ENCODE measurements at regions not wholly inside any gene's neighbourhood (a gene's known extent, or its start where the extent isn't known, plus 50 kb on each side); places are given as distances from the start of the nearest gene placed in this dataset.

DNA sequence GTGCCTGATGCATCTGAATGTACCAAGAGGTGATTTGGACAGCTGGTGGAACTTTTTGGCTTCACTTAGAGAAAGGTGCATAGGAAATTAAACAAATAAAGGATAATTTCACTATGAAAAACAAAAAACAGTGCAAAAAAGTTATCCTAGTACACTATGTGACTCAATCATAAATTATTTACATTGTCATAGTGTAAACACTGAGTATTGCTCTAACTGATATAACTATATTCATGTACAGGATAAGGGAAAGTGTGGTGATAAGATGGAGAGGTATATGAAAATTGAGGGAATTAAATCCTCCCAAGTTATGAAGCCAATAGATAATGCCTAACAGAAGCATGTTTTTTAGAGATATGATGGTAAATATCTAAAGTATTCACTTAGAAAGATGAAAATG is 50.2 kb upstream of the CPNE4 start:
- H2BK5ac ChIP-seq (ENCODE audit: low read length): no peak overlapping the region
- no peak overlapping the region for H3K56ac ChIP-seq (ENCODE audit: low read length)
- H3K79me2 ChIP-seq (ENCODE audit: control insufficient read depth, insufficient read depth, low read length): no peaks in the 10 kb centered on the region
- no peaks in the 10 kb centered on the region for H3K4me1 ChIP-seq (ENCODE audit: control insufficient read depth, low read depth, low read length)
- no peaks in the 10 kb centered on the region for H3K27me3 ChIP-seq (ENCODE audit: insufficient read depth, low read length, poor library complexity)
- no peak for DNase-seq
- H3K4me3 ChIP-seq (ENCODE audit: low read length): no peak overlapping the region
- no peak overlapping the region for H3K9ac ChIP-seq (ENCODE audit: low read length)
- H3K23ac ChIP-seq (ENCODE audit: low read length): no peak overlapping the region
- H4K8ac ChIP-seq (ENCODE audit: low read depth, low read length): no peak overlapping the region
- H3K4me2 ChIP-seq (ENCODE audit: low read length): no peak overlapping the region
- no peak overlapping the region for H4K5ac ChIP-seq (ENCODE audit: low read length)
- no peak overlapping the region for H3K27ac ChIP-seq (ENCODE audit: low read depth, low read length)
- H3K4ac ChIP-seq (ENCODE audit: low read depth, low read length): no peak overlapping the region
- no peaks in the 10 kb centered on the region for H3K36me3 ChIP-seq (ENCODE audit: control insufficient read depth, insufficient read depth, low read length)
- no peak overlapping the region for H3K18ac ChIP-seq (ENCODE audit: low read length)
- H2AK5ac ChIP-seq (ENCODE audit: low read length): no peak overlapping the region
- no peak overlapping the region for H2BK120ac ChIP-seq (ENCODE audit: low read depth, low read length)
- H3K79me1 ChIP-seq (ENCODE audit: low read length): no peaks in the 10 kb centered on the region
- H2BK15ac ChIP-seq (replicated peaks; ENCODE audit: low read depth): no peak overlapping the region

- no peak for DNase-seq
- H4K8ac ChIP-seq (ENCODE audit: low read depth, low read length): no peak overlapping the region
- no peaks in the 10 kb centered on the region for H3K79me1 ChIP-seq (ENCODE audit: low read length)
- no peak overlapping the region for H3K27ac ChIP-seq (ENCODE audit: low read depth, low read length)
- H3K36me3 ChIP-seq (ENCODE audit: control insufficient read depth, insufficient read depth, low read length): no peaks in the 10 kb centered on the region
- no peak overlapping the region for H2AK5ac ChIP-seq (ENCODE audit: low read length)
- no peak overlapping the region for H3K4me3 ChIP-seq (ENCODE audit: low read length)
- H2BK120ac ChIP-seq (ENCODE audit: low read depth, low read length): no peak overlapping the region
- H3K79me2 ChIP-seq (ENCODE audit: control insufficient read depth, insufficient read depth, low read length): no peaks in the 10 kb centered on the region
- H4K5ac ChIP-seq (ENCODE audit: low read length): no peak overlapping the region
- no peak overlapping the region for H3K4me2 ChIP-seq (ENCODE audit: low read length)
- no CpG with 5 or more reads among the region's 1 CpG for WGBS (ENCODE audit: extremely low coverage, insufficient coverage, low lambda C conversion rate)
- H3K27me3 ChIP-seq (ENCODE audit: insufficient read depth, low read length, poor library complexity): no peaks in the 10 kb centered on the region
- no peaks in the 10 kb centered on the region for H3K4me1 ChIP-seq (ENCODE audit: control insufficient read depth, low read depth, low read length)
- H3K56ac ChIP-seq (ENCODE audit: low read length): no peak overlapping the region
- H2BK5ac ChIP-seq (ENCODE audit: low read length): no peak overlapping the region
- no peak overlapping the region for H3K9ac ChIP-seq (ENCODE audit: low read length)
- H3K23ac ChIP-seq (ENCODE audit: low read length): no peak overlapping the region
- H2BK15ac ChIP-seq (replicated peaks; ENCODE audit: low read depth): no peak overlapping the region
- no peak overlapping the region for H3K18ac ChIP-seq (ENCODE audit: low read length)
- H3K4ac ChIP-seq (ENCODE audit: low read depth, low read length): no peak overlapping the region
Observed at GRCh38 chr3:132087356-132087755, 52.5 kb upstream of the CPNE4 start.

DNA sequence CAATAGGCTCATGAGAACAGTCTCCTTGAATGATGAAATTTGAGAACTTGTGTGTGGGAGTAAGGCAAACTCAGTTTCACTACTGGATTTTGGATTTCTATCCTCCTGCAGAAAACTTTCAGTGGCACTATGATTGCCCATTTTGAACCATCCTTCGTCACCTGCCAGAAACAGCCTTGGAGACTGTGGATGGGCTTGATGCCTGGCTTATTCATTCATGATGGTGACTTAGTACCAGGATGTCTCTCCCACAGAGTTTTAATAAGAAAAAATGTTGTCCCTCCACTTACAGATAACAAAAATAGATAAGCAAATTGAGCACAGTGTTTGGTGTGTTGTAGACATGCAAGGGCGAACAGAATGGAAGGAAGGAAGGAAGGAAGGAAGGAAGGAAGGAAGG is 53.5 kb upstream of the CPNE4 start:
- no peak overlapping the region for H2BK15ac ChIP-seq (replicated peaks; ENCODE audit: low read depth)
- no peak overlapping the region for H3K4ac ChIP-seq (ENCODE audit: low read depth, low read length)
- H3K4me3 ChIP-seq (ENCODE audit: low read length): no peak overlapping the region
- H3K4me1 ChIP-seq (ENCODE audit: control insufficient read depth, low read depth, low read length): no peaks in the 10 kb centered on the region
- H3K79me2 ChIP-seq (ENCODE audit: control insufficient read depth, insufficient read depth, low read length): no peaks in the 10 kb centered on the region
- no peaks in the 10 kb centered on the region for H3K36me3 ChIP-seq (ENCODE audit: control insufficient read depth, insufficient read depth, low read length)
- H3K9ac ChIP-seq (ENCODE audit: low read length): no peak overlapping the region
- H3K18ac ChIP-seq (ENCODE audit: low read length): no peak overlapping the region
- no peaks in the 10 kb centered on the region for H3K79me1 ChIP-seq (ENCODE audit: low read length)
- no peak overlapping the region for H3K23ac ChIP-seq (ENCODE audit: low read length)
- no CpG with 5 or more reads among the region's 2 CpGs for WGBS (ENCODE audit: extremely low coverage, insufficient coverage, low lambda C conversion rate)
- H3K56ac ChIP-seq (ENCODE audit: low read length): no peak overlapping the region
- H3K4me2 ChIP-seq (ENCODE audit: low read length): no peak overlapping the region
- H4K5ac ChIP-seq (ENCODE audit: low read length): no peak overlapping the region
- H3K27me3 ChIP-seq (ENCODE audit: insufficient read depth, low read length, poor library complexity): no peaks in the 10 kb centered on the region
- H3K27ac ChIP-seq (ENCODE audit: low read depth, low read length): no peak overlapping the region
- no peak overlapping the region for H2AK5ac ChIP-seq (ENCODE audit: low read length)
- no peak for DNase-seq
- H2BK5ac ChIP-seq (ENCODE audit: low read length): no peak overlapping the region
- no peak overlapping the region for H4K8ac ChIP-seq (ENCODE audit: low read depth, low read length)
- no peak overlapping the region for H2BK120ac ChIP-seq (ENCODE audit: low read depth, low read length)

DNA sequence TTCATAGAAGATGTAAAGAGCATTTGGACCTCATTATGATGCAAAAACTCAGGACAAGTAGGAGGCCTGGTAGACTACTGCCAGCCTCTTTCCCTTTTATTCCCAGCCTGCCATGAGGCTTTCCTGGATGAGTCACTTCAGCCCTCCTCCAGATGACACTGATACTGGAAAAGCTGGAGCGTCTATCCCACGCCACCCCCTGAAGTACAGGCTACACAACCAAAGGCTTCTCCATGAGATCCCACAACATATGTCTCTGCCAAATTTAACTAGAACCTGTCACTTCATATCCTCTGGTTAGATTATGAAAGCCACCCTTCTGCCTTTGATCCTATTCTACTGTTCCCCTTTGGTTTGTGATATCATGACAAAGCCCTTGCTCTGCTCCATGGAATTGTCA is 56.1 kb upstream of the CPNE4 start:
- Histone ChIP-seq H2BK15ac (replicated peaks; ENCODE audit: low read depth) (no peak overlapping the region), H3K4me3 (ENCODE audit: low read length) (no peak overlapping the region), H3K4me2 (ENCODE audit: low read length) (no peak overlapping the region), H2BK120ac (ENCODE audit: low read depth, low read length) (no peak overlapping the region), H3K79me2 (ENCODE audit: control insufficient read depth, insufficient read depth, low read length) (no peaks in the 10 kb centered on the region), H3K36me3 (ENCODE audit: control insufficient read depth, insufficient read depth, low read length) (no peaks in the 10 kb centered on the region), H2AK5ac (ENCODE audit: low read length) (no peak overlapping the region), H4K8ac (ENCODE audit: low read depth, low read length) (no peak overlapping the region), H3K56ac (ENCODE audit: low read length) (no peak overlapping the region), H3K27me3 (ENCODE audit: insufficient read depth, low read length, poor library complexity) (no peaks in the 10 kb centered on the region), H3K4me1 (ENCODE audit: control insufficient read depth, low read depth, low read length) (no peaks in the 10 kb centered on the region), H4K5ac (ENCODE audit: low read length) (no peak overlapping the region), H3K18ac (ENCODE audit: low read length) (no peak overlapping the region), H3K79me1 (ENCODE audit: low read length) (no peaks in the 10 kb centered on the region), H3K27ac (ENCODE audit: low read depth, low read length) (no peak overlapping the region), H3K9ac (ENCODE audit: low read length) (no peak overlapping the region), H2BK5ac (ENCODE audit: low read length) (no peak overlapping the region), H3K4ac (ENCODE audit: low read depth, low read length) (no peak overlapping the region), H3K23ac (ENCODE audit: low read length) (no peak overlapping the region)
- DNase-seq: no peak
- WGBS (ENCODE audit: extremely low coverage, insufficient coverage, low lambda C conversion rate): no CpG with 5 or more reads among the region's 2 CpGs

GRCh38 chr3:132116601-132117000 is 81.8 kb upstream of the CPNE4 start:
- Histone ChIP-seq H2BK15ac (replicated peaks; ENCODE audit: low read depth) (no peak overlapping the region), H4K8ac (ENCODE audit: low read depth, low read length) (no peak overlapping the region), H3K4me2 (ENCODE audit: low read length) (no peak overlapping the region), H3K79me1 (ENCODE audit: low read length) (no peaks in the 10 kb centered on the region), H3K23ac (ENCODE audit: low read length) (no peak overlapping the region), H3K79me2 (ENCODE audit: control insufficient read depth, insufficient read depth, low read length) (no peaks in the 10 kb centered on the region), H3K4me1 (ENCODE audit: control insufficient read depth, low read depth, low read length) (no peaks in the 10 kb centered on the region), H3K36me3 (ENCODE audit: control insufficient read depth, insufficient read depth, low read length) (no peaks in the 10 kb centered on the region), H2BK5ac (ENCODE audit: low read length) (no peak overlapping the region), H3K4ac (ENCODE audit: low read depth, low read length) (no peak overlapping the region), H2AK5ac (ENCODE audit: low read length) (no peak overlapping the region), H4K5ac (ENCODE audit: low read length) (no peak overlapping the region), H3K9ac (ENCODE audit: low read length) (no peak overlapping the region), H3K4me3 (ENCODE audit: low read length) (no peak overlapping the region), H3K27ac (ENCODE audit: low read depth, low read length) (no peak overlapping the region), H3K18ac (ENCODE audit: low read length) (no peak overlapping the region), H3K56ac (ENCODE audit: low read length) (no peak overlapping the region), H3K27me3 (ENCODE audit: insufficient read depth, low read length, poor library complexity) (no peaks in the 10 kb centered on the region), H2BK120ac (ENCODE audit: low read depth, low read length) (no peak overlapping the region)
- no peak for DNase-seq
- WGBS (ENCODE audit: extremely low coverage, insufficient coverage, low lambda C conversion rate): no CpG with 5 or more reads among the region's 1 CpG

- H2BK120ac ChIP-seq (ENCODE audit: low read depth, low read length): no peak overlapping the region
- no peak overlapping the region for H3K4me2 ChIP-seq (ENCODE audit: low read length)
- no peak overlapping the region for H3K27ac ChIP-seq (ENCODE audit: low read depth, low read length)
- H4K8ac ChIP-seq (ENCODE audit: low read depth, low read length): no peak overlapping the region
- no peak overlapping the region for H2BK15ac ChIP-seq (replicated peaks; ENCODE audit: low read depth)
- no peak overlapping the region for H3K56ac ChIP-seq (ENCODE audit: low read length)
- no peaks in the 10 kb centered on the region for H3K79me2 ChIP-seq (ENCODE audit: control insufficient read depth, insufficient read depth, low read length)
- no peaks in the 10 kb centered on the region for H3K4me1 ChIP-seq (ENCODE audit: control insufficient read depth, low read depth, low read length)
- no peaks in the 10 kb centered on the region for H3K36me3 ChIP-seq (ENCODE audit: control insufficient read depth, insufficient read depth, low read length)
- no peak overlapping the region for H3K23ac ChIP-seq (ENCODE audit: low read length)
- no peak overlapping the region for H3K18ac ChIP-seq (ENCODE audit: low read length)
- H3K9ac ChIP-seq (ENCODE audit: low read length): no peak overlapping the region
- H2AK5ac ChIP-seq (ENCODE audit: low read length): no peak overlapping the region
- H3K4ac ChIP-seq (ENCODE audit: low read depth, low read length): no peak overlapping the region
- H2BK5ac ChIP-seq (ENCODE audit: low read length): no peak overlapping the region
- H3K79me1 ChIP-seq (ENCODE audit: low read length): no peaks in the 10 kb centered on the region
- no CpG with 5 or more reads among the region's 1 CpG for WGBS (ENCODE audit: extremely low coverage, insufficient coverage, low lambda C conversion rate)
- H3K27me3 ChIP-seq (ENCODE audit: insufficient read depth, low read length, poor library complexity): no peaks in the 10 kb centered on the region
- no peak for DNase-seq
- no peak overlapping the region for H3K4me3 ChIP-seq (ENCODE audit: low read length)
- no peak overlapping the region for H4K5ac ChIP-seq (ENCODE audit: low read length)
Observed at GRCh38 chr3:132117642-132118041, 82.8 kb upstream of the CPNE4 start.

All from mesendoderm (in vitro differentiated cells).